LNCaP clone FGC (cell line): ENCODE measurements at regions not wholly inside any gene's neighbourhood (a gene's known extent, or its start where the extent isn't known, plus 50 kb on each side); places are given as distances from the start of the nearest gene placed in this dataset.
A peak's percentile ranks its signal among the peaks of the same experiment; 100 is the strongest.

Experiments
- DNase-seq: peaks from one replicate; pipeline ENCODE4 v3.0.0-alpha.2; 2011; ENCODE audit warnings: low read depth
- H3K4me3 ChIP-seq: 2 replicates; pipeline ENCODE4 v1.5.1; 2011; ENCODE audit warnings: mild to moderate bottlenecking, low read depth, low read length, control low read depth
- TF ChIP-seq, protein P1 (sequence below): IDR thresholded peaks from 2 replicates; pipeline ENCODE4 v1.5.1; 2012; ENCODE audit warnings: mild to moderate bottlenecking; ENCODE audit not compliant: control insufficient read depth, insufficient read depth; ENCODE audit errors: extremely low read depth

DNA sequence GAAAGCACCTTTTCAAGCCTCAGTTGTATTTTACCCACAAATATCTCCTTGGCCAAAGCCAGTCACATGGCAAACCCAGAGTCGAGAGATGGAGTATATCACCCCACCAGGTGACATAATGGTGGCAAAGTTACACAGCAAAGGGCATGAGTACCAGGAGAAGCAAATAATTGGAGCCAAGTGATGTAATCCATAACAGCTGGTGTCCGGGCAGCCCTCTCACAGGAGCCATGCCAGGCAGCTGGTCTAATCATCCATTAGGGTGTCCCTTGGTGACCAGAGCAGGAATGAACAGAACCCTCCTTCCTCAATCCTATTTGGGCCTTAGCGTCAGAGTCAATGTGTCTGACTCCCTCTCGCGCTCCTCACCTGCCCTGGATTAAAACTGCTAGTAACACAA, 272.1 kb downstream of the LRFN2 start:
- DNase-seq = no peak
- TF ChIP-seq, protein P1, sequence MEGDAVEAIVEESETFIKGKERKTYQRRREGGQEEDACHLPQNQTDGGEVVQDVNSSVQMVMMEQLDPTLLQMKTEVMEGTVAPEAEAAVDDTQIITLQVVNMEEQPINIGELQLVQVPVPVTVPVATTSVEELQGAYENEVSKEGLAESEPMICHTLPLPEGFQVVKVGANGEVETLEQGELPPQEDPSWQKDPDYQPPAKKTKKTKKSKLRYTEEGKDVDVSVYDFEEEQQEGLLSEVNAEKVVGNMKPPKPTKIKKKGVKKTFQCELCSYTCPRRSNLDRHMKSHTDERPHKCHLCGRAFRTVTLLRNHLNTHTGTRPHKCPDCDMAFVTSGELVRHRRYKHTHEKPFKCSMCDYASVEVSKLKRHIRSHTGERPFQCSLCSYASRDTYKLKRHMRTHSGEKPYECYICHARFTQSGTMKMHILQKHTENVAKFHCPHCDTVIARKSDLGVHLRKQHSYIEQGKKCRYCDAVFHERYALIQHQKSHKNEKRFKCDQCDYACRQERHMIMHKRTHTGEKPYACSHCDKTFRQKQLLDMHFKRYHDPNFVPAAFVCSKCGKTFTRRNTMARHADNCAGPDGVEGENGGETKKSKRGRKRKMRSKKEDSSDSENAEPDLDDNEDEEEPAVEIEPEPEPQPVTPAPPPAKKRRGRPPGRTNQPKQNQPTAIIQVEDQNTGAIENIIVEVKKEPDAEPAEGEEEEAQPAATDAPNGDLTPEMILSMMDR = no peak
- no peak overlapping the region for H3K4me3 ChIP-seq

DNA sequence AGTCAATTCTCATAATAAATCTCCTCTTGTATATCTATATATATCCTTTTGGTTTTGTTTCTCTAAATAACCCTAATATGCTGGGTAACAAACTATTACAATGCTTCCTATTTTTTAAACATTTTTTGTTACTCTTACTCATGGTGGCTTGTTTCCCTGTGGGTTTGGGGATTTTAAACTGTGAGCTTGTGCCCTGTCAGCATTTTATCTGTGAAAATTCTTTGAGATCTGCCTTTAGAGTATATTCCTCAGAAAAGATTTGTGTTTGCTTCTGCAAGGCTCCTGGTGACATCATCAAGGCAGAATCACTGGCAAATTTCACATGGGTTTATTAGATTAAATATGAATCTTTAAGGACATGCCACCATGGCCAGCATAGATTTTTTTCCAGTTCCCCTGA, 273.6 kb downstream of the LRFN2 start:
- DNase-seq = no peak
- TF ChIP-seq, protein P1 = no peak
- H3K4me3 ChIP-seq = no peak overlapping the region

DNA sequence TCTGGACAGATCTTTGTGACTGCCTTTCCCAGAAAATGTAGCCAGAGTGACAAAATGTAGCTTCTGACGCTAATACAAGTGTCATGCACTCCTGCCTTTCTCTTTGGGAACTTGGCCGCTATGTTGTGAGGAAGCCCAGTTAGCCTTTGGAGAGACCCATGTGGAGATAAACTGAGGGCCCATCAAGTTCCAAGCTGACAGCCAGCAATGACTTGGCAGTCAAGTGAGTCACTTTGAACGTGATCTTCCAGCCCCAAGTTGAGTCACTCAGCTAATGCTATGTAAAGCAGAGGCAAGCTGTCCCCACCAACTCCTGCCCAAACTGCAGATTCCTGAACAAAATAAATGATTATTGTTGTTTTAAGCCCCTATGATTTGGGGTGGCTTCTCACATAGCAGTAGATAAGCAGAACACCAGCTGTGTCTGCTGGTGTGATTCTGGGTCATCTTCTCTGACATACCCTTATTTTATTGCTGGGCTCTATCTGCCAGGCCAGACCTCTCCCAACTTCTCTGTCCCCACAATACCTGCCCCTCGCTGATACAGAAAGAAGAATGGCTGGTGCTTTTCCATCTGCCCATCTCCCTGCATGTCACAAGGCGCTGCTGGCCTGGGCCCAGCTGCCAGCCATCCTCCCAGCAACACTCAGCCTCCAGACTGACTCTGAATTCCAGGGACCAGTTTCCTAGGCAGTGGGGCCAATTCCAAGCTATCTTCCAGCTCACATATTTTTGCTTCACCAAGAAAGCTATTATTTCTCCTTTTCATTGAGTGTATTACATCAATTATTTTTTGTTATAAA, 274.8 kb downstream of the LRFN2 start:
- TF ChIP-seq, protein P1 = no peak
- DNase-seq = no peak

DNA sequence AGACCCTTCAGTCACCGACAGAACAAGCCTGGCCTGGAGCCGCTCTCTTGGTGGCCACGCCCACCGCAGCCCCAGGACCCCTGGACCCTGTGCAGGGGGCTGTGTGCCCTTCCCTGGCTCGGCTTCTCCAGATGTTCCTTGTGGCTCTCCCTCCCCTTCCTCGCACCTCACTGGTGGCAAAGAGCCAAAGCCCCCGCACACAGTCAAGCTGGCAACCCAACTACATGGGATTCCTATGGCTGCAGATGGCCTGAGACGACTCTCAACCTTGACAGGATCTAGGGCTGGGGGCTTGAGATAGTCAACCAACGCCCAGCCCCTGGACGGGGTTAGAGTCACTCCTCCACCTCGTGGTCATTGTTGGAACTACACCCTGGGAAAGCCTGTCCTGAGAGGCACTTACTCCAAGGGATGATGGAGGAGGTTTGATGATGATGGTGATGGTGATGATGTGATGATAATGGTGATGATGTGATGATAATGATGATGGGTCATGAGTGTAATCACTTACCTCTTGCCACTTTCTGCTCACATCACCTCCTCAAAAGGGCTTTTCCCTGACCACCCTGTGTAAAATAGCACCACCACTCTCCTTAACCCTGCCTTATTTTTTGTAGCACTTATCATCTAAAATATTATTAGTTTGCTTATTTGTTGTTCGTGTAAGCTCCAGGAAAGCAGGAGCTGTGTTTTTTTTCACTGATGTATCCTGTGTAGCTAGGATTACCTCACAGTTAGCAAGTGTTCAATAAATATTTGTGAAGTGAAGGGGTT, 278.4 kb downstream of the LRFN2 start:
- DNase-seq = no peak
- TF ChIP-seq, protein P1 = peak; percentile 87
- H3K4me3 ChIP-seq = no peak overlapping the region

More for the DNA sequence above, 274.8 kb downstream of the LRFN2 start:
- H3K4me3 ChIP-seq = no peak overlapping the region

DNA sequence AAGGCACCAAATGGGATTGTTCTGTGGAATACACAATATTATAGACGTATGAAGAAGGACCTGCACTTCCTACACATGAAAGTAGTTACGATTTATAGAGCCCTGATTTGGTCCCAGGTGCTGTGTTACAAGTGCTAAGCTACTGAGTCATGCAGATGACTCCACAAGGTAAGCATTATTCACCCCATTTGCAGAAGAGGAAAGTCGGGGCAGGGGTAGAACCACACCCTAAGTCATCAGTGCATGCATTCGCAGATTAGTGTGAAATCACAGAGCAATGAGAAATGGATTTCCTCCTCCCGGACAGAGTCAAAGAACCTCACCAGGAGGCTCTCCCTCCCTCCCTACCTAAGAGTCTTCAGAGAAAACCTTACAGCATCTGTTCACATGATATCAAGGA, 279.5 kb downstream of the LRFN2 start:
- TF ChIP-seq, protein P1 = no peak
- H3K4me3 ChIP-seq = no peak overlapping the region
- DNase-seq = no peak

DNA sequence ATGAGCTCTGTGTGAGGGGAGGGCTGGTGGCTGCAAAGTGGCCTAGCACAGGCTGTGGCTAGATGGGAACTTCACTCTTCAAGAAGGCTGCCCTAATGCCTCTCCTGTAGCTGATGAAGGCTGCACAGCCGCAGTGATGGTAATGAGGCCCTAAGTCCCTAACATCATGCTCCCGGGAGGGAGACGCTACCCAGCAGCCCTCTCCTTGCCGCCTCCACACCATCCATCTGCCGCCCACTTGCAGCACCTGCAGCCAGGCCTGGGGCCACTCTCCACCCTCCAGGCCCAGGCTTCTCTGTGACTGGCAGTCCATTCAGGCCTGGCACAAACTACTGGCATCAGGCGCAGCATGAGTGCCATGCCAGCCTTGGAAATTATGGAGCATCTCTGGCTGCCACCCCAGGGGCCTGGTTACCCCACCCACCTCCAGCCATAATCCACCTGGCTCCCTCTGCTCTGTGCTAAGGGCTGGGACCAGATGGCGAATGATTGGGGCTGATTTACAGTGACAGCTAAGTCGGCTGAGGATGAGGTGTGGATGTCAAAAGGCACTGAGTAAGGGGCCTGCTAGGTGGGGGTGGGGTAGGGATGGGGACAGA, 284.2 kb downstream of the LRFN2 start:
- H3K4me3 ChIP-seq = no peak overlapping the region
- no peak for DNase-seq
- TF ChIP-seq, protein P1 = no peak
